SU-DHL-6 (cell line): ENCODE measurements at regions not wholly inside any gene's neighbourhood (a gene's known extent, or its start where the extent isn't known, plus 50 kb on each side); places are given as distances from the start of the nearest gene placed in this dataset.

Experiments used
- H2AFZ ChIP-seq: fragments of 200-600 bp; sonication (generic); 2 replicates; pipeline ENCODE4 v1.6.1; 2014; ENCODE audit warnings: low read depth, mild to moderate bottlenecking, moderate library complexity, mixed read lengths, antibody characterized with exemption, low read length; ENCODE audit not compliant: severe bottlenecking
- H3F3A ChIP-seq: fragments of 200-600 bp; shearing (Covaris generic); 2 replicates; pipeline ENCODE4 v1.6.0; 2016; ENCODE audit warnings: antibody characterized with exemption, mild to moderate bottlenecking; ENCODE audit not compliant: insufficient read depth
- H3K27ac ChIP-seq: fragments of 200-600 bp; sonication (generic); 2 replicates; pipeline ENCODE4 v1.5.1; 2016; ENCODE audit warnings: low read depth, mild to moderate bottlenecking, low read length, moderate library complexity, mixed read lengths
- H3K27me3 ChIP-seq: fragments of 200-600 bp; sonication (generic), shearing (Covaris generic); 2 replicates; pipeline ENCODE4 v1.6.0; 2014; ENCODE audit warnings: mild to moderate bottlenecking, low read length
- H3K36me3 ChIP-seq: fragments of 200-600 bp; sonication (generic); 2 replicates; pipeline ENCODE4 v1.6.1; 2014; ENCODE audit warnings: mild to moderate bottlenecking, low read length, mixed read lengths
- H3K4me2 ChIP-seq: fragments of 300-600, 200-600 bp; shearing (Covaris generic), sonication (generic); 2 replicates; pipeline ENCODE4 v1.6.0; 2014; ENCODE audit warnings: low read length, low read depth, mild to moderate bottlenecking; ENCODE audit not compliant: poor library complexity, severe bottlenecking
- H3K4me3 ChIP-seq: fragments of 200-600 bp; sonication (generic); 2 replicates; pipeline ENCODE4 v1.5.1; 2014; ENCODE audit warnings: antibody characterized with exemption, low read length, mild to moderate bottlenecking, mixed read lengths; ENCODE audit not compliant: insufficient read depth, poor library complexity, severe bottlenecking
- H3K79me2 ChIP-seq: fragments of 200-600 bp; sonication (generic); 2 replicates; pipeline ENCODE4 v1.6.1; 2014; ENCODE audit warnings: mild to moderate bottlenecking, low read length, moderate library complexity; ENCODE audit not compliant: insufficient read depth
- H3K9ac ChIP-seq: fragments of 200-600 bp; sonication (generic); 2 replicates; pipeline ENCODE4 v1.7.0; 2014; ENCODE audit warnings: mild to moderate bottlenecking, low read length
- H3K9me2 ChIP-seq: fragments of 200-600 bp; sonication (generic); replicated peaks from 2 replicates; pipeline ENCODE4 v1.6.1; 2014; ENCODE audit warnings: low read length; ENCODE audit not compliant: insufficient read depth
- H3K9me3 ChIP-seq: fragments of 200-600 bp; sonication (generic); 2 replicates; pipeline ENCODE4 v1.6.1; 2014; ENCODE audit warnings: low read length, mixed read lengths; ENCODE audit not compliant: insufficient read depth
- H4K20me1 ChIP-seq: fragments of 200-600 bp; sonication (generic); 2 replicates; pipeline ENCODE4 v1.6.1; 2014; ENCODE audit warnings: low read depth, mild to moderate bottlenecking, antibody characterized with exemption, low read length, moderate library complexity, mixed read lengths
- CTCF ChIP-seq: fragments of 200-600 bp; sonication (generic); IDR thresholded peaks from one replicate; pipeline ENCODE4 v1.5.1; 2017; ENCODE audit warnings: antibody characterized with exemption, mild to moderate bottlenecking, low read length, moderate library complexity; ENCODE audit not compliant: insufficient read depth, poor library complexity, severe bottlenecking
- EZH2phosphoT487 ChIP-seq: fragments of 200-600 bp; sonication (generic), shearing (Covaris generic); conservative IDR thresholded peaks from 2 replicates; pipeline ENCODE4 v1.6.1; 2018; ENCODE audit warnings: mild to moderate bottlenecking, antibody characterized with exemption, low read length, moderate library complexity, mixed read lengths

GRCh38 chr3:157916672-157917071 is 189.5 kb downstream of the SHOX2 start:
- Histone ChIP-seq H3K9me3 (no peaks in the 10 kb centered on the region), H3K36me3 (no peaks in the 10 kb centered on the region), H3K4me3 (no peak overlapping the region), H3K4me2 (no peak overlapping the region), H3K27me3 (no peaks in the 10 kb centered on the region), H3K79me2 (no peaks in the 10 kb centered on the region), H4K20me1 (no peaks in the 10 kb centered on the region), H3K9ac (no peak overlapping the region), H2AFZ (no peak overlapping the region), H3K9me2 (no peaks in the 10 kb centered on the region), H3K27ac (no peak overlapping the region), H3F3A (no peaks in the 10 kb centered on the region)
- no peak for TF ChIP-seq CTCF
- no peak for TF ChIP-seq EZH2phosphoT487

- Histone ChIP-seq H3K27me3 (no peaks in the 10 kb centered on the region), H3K4me3 (no peak overlapping the region), H3K79me2 (no peaks in the 10 kb centered on the region), H2AFZ (no peak overlapping the region), H3K27ac (no peak overlapping the region), H3K4me2 (no peak overlapping the region), H3K9ac (no peak overlapping the region), H3K9me3 (no peaks in the 10 kb centered on the region), H3K9me2 (no peaks in the 10 kb centered on the region), H3F3A (no peaks in the 10 kb centered on the region), H3K36me3 (no peaks in the 10 kb centered on the region), H4K20me1 (no peaks in the 10 kb centered on the region)
- TF ChIP-seq EZH2phosphoT487 (no peak), CTCF (no peak)
Observed at GRCh38 chr3:157914882-157915281, 191.3 kb downstream of the SHOX2 start.

GRCh38 chr3:157913741-157914150 is 192.5 kb downstream of the SHOX2 start:
- Histone ChIP-seq H3K4me2 (no peak overlapping the region), H4K20me1 (no peaks in the 10 kb centered on the region), H3K9ac (no peak overlapping the region), H3K27me3 (no peaks in the 10 kb centered on the region), H3K4me3 (no peak overlapping the region), H2AFZ (no peak overlapping the region), H3K9me2 (no peaks in the 10 kb centered on the region), H3K36me3 (no peaks in the 10 kb centered on the region), H3F3A (no peaks in the 10 kb centered on the region), H3K27ac (no peak overlapping the region), H3K79me2 (no peaks in the 10 kb centered on the region), H3K9me3 (no peaks in the 10 kb centered on the region)
- TF ChIP-seq EZH2phosphoT487: no peak
- no peak for TF ChIP-seq CTCF
